ENCODE measurements at regions not wholly inside any gene's neighbourhood (a gene's known extent, or its start where the extent isn't known, plus 50 kb on each side); places are given as distances from the start of the nearest gene placed in this dataset.

- TF ChIP-seq CTCF (IDR thresholded peaks at IDR 0.05) (no peak), POLR2AphosphoS5 (IDR thresholded peaks at IDR 0.05; ENCODE audit: low read depth, low read length) (no peak), SIN3A (IDR thresholded peaks at IDR 0.05; ENCODE audit: borderline replicate concordance, insufficient read depth, low read depth, low read length) (no peak), REST (IDR thresholded peaks at IDR 0.05; ENCODE audit: insufficient read depth in 1 of 2, low read depth in 2 of 2, low read length in 1 of 2) (no peak), TCF7L2 (IDR thresholded peaks at IDR 0.05; ENCODE audit: low read depth, low read length) (no peak)
Observed at GRCh38 chr9:75797085-75797580, 93.3 kb upstream of the PCSK5 start.
